ENCODE measurements at regions not wholly inside any gene's neighbourhood (a gene's known extent, or its start where the extent isn't known, plus 50 kb on each side); places are given as distances from the start of the nearest gene placed in this dataset.
A peak's percentile ranks its signal among the peaks of the same experiment; 100 is the strongest.

- TF ChIP-seq HSF1 (IDR thresholded peaks at IDR 0.05; ENCODE audit: low read depth, low read length) (no peak), YBX1 (IDR thresholded peaks at IDR 0.05) (no peak), MXI1 (IDR thresholded peaks at IDR 0.05; ENCODE audit: low read depth, low read length) (no peak), HDGF (IDR thresholded peaks at IDR 0.05) (no peak), ZSCAN29 (IDR thresholded peaks at IDR 0.05) (no peak), PBX3 (IDR thresholded peaks at IDR 0.05; ENCODE audit: insufficient replicate concordance, low read depth, low read length) (no peak), LARP7 (IDR thresholded peaks at IDR 0.05) (no peak), IRF4 (IDR thresholded peaks at IDR 0.05; ENCODE audit: low read depth, low read length) (peak; percentile 78; the same call in 1 of the 2 replicates), ZBTB33 (IDR thresholded peaks at IDR 0.05) (no peak), IKZF2 (IDR thresholded peaks at IDR 0.05) (0 out of 4 replicates have a peak, but pooled peaks of 1 of the 2 experiments have one; percentile 42), KDM1A (IDR thresholded peaks at IDR 0.05; ENCODE audit: borderline replicate concordance) (no peak), MTA2 (IDR thresholded peaks at IDR 0.05; ENCODE audit: low read depth) (peak; percentile 41; the same call in 1 of the 2 replicates), ZNF24 (IDR thresholded peaks at IDR 0.05) (no peak), EED (IDR thresholded peaks at IDR 0.05; ENCODE audit: low read depth) (peak; percentile 64), CBFB (IDR thresholded peaks at IDR 0.05; ENCODE audit: low read depth) (peak; percentile 49; the same call in 1 of the 2 replicates), JUND (IDR thresholded peaks at IDR 0.05; ENCODE audit: low read depth, low read length) (no peak), KLF5 (IDR thresholded peaks at IDR 0.05; ENCODE audit: partially characterized antibody) (no peak), BHLHE40 (IDR thresholded peaks at IDR 0.05; ENCODE audit: borderline replicate concordance in 1 of 2, low read depth in 2 of 2, low read length in 1 of 2) (no peak), EGR1 (IDR thresholded peaks at IDR 0.05; ENCODE audit: borderline replicate concordance in 1 of 2, low read depth in 2 of 2, low read length in 2 of 2) (no peak), NFIC (IDR thresholded peaks at IDR 0.05; ENCODE audit: low read depth, low read length) (peak; percentile 78; the same call in 1 of the 2 replicates), IKZF1 (conservative IDR thresholded peaks at IDR 0.05) (no peak), NFYB (IDR thresholded peaks at IDR 0.05; ENCODE audit: insufficient read depth, low read depth, low read length) (no peak), SUZ12 (IDR thresholded peaks at IDR 0.05; ENCODE audit: unreplicated experiment) (no peak), FOXK2 (IDR thresholded peaks at IDR 0.05) (no peak), STAT1 (conservative IDR thresholded peaks at IDR 0.05) (no peak), GATAD2B (conservative IDR thresholded peaks at IDR 0.05; ENCODE audit: low read depth) (no peak), SMAD1 (IDR thresholded peaks at IDR 0.05; ENCODE audit: low read depth, partially characterized antibody) (no peak), ASH2L (IDR thresholded peaks at IDR 0.05; ENCODE audit: borderline replicate concordance, low read depth) (no peak)
Measured at GRCh38 chr7:46233585-46234329, 312.7 kb upstream of the IGFBP3 start (continued).
